ENCODE measurements at regions not wholly inside any gene's neighbourhood (a gene's known extent, or its start where the extent isn't known, plus 50 kb on each side); places are given as distances from the start of the nearest gene placed in this dataset.
A peak's percentile ranks its signal among the peaks of the same experiment; 100 is the strongest.

DNA sequence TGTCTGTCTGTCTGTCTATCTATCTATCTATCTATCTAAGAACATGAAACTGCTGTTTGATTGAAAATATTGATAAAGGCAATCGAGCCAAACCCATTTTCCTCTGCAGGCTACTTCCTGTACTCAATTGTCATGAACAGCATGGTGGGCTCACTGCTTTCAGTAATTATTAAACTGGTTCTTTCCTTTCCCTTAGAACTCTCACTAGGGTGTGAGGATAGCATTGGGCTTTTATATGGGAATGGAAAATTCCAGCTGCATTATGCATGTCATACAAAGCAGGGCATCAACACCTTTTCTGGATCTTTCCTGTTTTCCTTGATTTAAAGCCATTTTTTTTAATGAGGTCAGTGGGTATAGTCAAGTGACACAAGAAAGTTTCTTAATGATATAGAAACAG, 161.0 kb upstream of the SYNCRIP start:
- H3K4me3 Mint-ChIP-seq, result peak overlapping the region in 1 of 3 experiments; percentile 47
- TF ChIP-seq, protein P1, sequence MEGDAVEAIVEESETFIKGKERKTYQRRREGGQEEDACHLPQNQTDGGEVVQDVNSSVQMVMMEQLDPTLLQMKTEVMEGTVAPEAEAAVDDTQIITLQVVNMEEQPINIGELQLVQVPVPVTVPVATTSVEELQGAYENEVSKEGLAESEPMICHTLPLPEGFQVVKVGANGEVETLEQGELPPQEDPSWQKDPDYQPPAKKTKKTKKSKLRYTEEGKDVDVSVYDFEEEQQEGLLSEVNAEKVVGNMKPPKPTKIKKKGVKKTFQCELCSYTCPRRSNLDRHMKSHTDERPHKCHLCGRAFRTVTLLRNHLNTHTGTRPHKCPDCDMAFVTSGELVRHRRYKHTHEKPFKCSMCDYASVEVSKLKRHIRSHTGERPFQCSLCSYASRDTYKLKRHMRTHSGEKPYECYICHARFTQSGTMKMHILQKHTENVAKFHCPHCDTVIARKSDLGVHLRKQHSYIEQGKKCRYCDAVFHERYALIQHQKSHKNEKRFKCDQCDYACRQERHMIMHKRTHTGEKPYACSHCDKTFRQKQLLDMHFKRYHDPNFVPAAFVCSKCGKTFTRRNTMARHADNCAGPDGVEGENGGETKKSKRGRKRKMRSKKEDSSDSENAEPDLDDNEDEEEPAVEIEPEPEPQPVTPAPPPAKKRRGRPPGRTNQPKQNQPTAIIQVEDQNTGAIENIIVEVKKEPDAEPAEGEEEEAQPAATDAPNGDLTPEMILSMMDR (IDR thresholded peaks at IDR 0.05; ENCODE audit: unreplicated experiment in 3 of 3), result no peak

DNA sequence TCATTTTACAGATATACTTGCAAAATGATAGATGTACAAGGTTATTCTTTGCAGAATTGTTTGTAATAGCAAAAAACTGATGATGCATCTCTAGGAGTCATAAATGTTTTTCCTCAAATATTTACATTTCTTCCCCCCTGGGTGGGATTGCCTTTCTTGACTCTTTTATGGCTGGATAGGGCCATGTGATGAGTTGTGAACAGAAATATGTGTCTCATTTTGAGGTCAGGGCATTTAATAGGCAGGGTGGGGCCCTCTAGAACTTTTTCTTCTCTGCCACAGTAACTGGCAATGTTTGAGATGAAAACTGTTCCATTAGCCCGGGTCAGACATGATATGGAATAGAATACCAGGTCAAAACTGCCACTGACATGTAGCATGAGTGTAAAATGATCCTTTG, 159.5 kb upstream of the SYNCRIP start:
- peaks cover 5% of the 10 kb centered on the region for H3K4me1 Mint-ChIP-seq
- H3K27me3 Mint-ChIP-seq (ENCODE audit: low read depth), result peaks cover 3% of the 10 kb centered on the region
- no peak overlapping the region for H3K27ac Mint-ChIP-seq
- H3K36me3 Mint-ChIP-seq (ENCODE audit: low read depth), result no peaks in the 10 kb centered on the region
- H3K9me3 Mint-ChIP-seq, result peaks cover 11% of the 10 kb centered on the region
- H3K4me3 Mint-ChIP-seq, result no peak overlapping the region
- TF ChIP-seq, protein P1 (IDR thresholded peaks at IDR 0.05; ENCODE audit: unreplicated experiment in 3 of 3), result no peak

More for the DNA sequence above, 161.0 kb upstream of the SYNCRIP start:
- peaks cover 5% of the 10 kb centered on the region for H3K4me1 Mint-ChIP-seq
- H3K27ac Mint-ChIP-seq, result peak overlapping the region; percentile 73 to 89 (median 80)
- no peaks in the 10 kb centered on the region for H3K36me3 Mint-ChIP-seq (ENCODE audit: low read depth)
- H3K27me3 Mint-ChIP-seq (ENCODE audit: low read depth), result peaks cover 3% of the 10 kb centered on the region
- peaks cover 12% of the 10 kb centered on the region for H3K9me3 Mint-ChIP-seq

DNA sequence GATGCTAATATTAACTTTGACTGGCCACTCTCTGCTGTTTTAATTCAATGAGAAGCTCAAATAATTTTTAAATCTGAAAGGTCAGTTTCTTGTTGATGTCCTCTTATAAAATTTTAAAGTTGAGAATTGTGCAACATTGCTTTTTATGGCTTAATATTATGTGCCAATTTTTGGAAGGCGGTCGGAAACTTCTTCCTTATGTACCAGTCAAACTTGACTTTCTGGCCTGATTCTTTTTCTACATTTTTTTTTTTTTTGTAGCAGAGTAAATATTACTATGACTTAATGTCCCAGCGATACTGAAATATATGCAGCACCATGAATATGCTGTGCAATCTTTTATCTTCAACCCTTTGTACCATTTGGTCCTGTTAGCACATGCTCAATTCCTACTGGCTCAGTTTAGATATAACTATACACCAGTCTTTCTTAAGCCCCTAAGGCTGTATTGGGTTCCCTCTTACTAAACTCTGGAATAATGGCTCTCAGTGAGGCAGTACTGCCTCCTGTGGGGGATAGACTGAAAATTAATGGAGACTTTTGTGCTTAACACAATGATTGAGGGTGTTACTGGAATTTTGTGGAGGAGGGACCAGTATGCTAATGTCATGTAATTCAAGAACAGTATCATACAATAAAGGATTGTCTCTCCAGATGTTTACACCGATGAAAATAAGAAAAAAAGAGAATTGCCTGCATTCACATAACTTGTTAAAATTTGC, 156.4 kb upstream of the SYNCRIP start:
- Mint-ChIP-seq H3K4me1 (peaks cover 10% of the 10 kb centered on the region), H3K27ac (no peak overlapping the region), H3K27me3 (ENCODE audit: low read depth) (peaks cover 3% of the 10 kb centered on the region), H3K36me3 (ENCODE audit: low read depth) (no peaks in the 10 kb centered on the region), H3K9me3 (peaks cover 2% of the 10 kb centered on the region), H3K4me3 (no peak overlapping the region)
- TF ChIP-seq, protein P1 (IDR thresholded peaks at IDR 0.05; ENCODE audit: unreplicated experiment in 3 of 3), result no peak

DNA sequence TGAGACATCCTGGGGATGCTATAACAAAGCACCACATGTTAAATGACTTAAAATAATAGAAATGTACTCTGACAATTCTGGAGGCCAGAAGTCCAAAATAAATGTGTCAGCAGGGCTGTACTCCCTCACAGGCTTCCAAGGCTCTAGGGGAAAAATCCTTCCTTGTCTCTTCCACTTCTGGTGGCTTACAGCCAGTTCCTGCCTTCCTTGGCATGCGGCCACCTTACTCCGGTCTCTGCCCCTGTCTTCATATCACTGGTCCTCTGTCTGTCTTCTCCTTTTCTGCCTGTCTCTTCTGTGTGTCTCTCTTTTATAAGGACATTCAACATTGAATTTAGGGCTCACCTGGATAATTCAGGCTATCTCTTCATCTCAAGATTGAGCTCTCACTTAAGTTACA, 155.3 kb upstream of the SYNCRIP start:
- TF ChIP-seq, protein P1 (IDR thresholded peaks at IDR 0.05; ENCODE audit: unreplicated experiment in 3 of 3), result no peak

DNA sequence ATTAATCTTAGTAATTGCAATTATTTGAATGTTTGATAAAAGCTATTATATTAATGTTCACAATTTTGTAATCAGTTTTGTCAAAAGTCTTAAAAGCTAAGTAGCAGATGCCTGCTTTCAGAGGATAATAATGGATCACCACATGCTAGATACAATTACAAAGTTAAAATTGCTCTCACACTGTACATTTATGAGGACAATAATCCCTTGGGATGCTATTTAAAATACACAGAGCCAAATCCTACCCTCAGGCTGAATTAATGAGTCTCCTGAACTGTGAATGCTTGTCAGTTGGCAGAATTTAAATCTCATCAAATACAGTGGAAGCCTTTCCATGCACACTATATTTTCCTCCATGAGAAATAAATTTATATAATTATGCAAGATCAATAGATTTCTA, 153.3 kb upstream of the SYNCRIP start:
- Mint-ChIP-seq H3K4me3 (no peak overlapping the region), H3K27ac (no peak overlapping the region), H3K9me3 (peaks cover 5% of the 10 kb centered on the region), H3K27me3 (ENCODE audit: low read depth) (peaks cover 3% of the 10 kb centered on the region), H3K36me3 (ENCODE audit: low read depth) (no peaks in the 10 kb centered on the region), H3K4me1 (peaks cover 5% of the 10 kb centered on the region)
- TF ChIP-seq, protein P1 (IDR thresholded peaks at IDR 0.05; ENCODE audit: unreplicated experiment in 3 of 3), result no peak

More for the DNA sequence above, 155.3 kb upstream of the SYNCRIP start:
- Mint-ChIP-seq H3K9me3 (peaks cover 2% of the 10 kb centered on the region), H3K27me3 (ENCODE audit: low read depth) (peaks cover 3% of the 10 kb centered on the region), H3K4me1 (peaks cover 5% of the 10 kb centered on the region), H3K27ac (no peak overlapping the region), H3K36me3 (ENCODE audit: low read depth) (no peaks in the 10 kb centered on the region), H3K4me3 (no peak overlapping the region)

DNA sequence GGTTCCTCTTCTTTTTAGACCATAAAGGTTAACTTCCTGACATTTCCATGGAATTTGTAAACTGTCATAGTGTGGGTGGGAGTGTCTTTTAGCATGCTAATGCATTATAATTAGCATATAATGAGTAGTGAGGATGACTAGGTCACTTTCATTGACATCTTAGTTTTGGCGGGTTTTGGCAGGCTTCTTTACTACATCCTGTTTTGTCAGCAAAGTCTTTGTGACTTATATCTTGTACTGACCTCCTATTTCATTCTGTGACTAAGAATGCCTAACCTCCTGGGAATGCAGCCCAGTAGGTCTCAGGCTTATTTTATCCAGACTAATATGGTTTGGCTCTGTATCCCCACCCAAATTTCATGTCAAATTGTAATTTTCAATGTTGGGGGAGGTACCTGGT, 149.6 kb upstream of the SYNCRIP start:
- peaks cover 13% of the 10 kb centered on the region for H3K9me3 Mint-ChIP-seq
- no peak overlapping the region for H3K4me3 Mint-ChIP-seq

More for the DNA sequence above, 149.6 kb upstream of the SYNCRIP start:
- peaks cover 5% of the 10 kb centered on the region for H3K4me1 Mint-ChIP-seq
- TF ChIP-seq, protein P1 (IDR thresholded peaks at IDR 0.05; ENCODE audit: unreplicated experiment in 3 of 3), result no peak
- no peaks in the 10 kb centered on the region for H3K36me3 Mint-ChIP-seq (ENCODE audit: low read depth)
- no peaks in the 10 kb centered on the region for H3K27me3 Mint-ChIP-seq (ENCODE audit: low read depth)
- H3K27ac Mint-ChIP-seq, result no peak overlapping the region

All from nephron (organoid).